ENCODE measurements at regions not wholly inside any gene's neighbourhood (a gene's known extent, or its start where the extent isn't known, plus 50 kb on each side); places are given as distances from the start of the nearest gene placed in this dataset.

GRCh38 chr9:85884256-85884655 is 56.7 kb upstream of the NAA35 start:
- peaks cover 0 to 6% (median 0%) of the 10 kb centered on the region in 3 donors for H3K36me3 ChIP-seq
- H3K4me1 ChIP-seq, result no peaks in the 10 kb centered on the region
- intact Hi-C loops (cut with DNase I), result no loop called here
- TF ChIP-seq CTCF (IDR thresholded peaks at IDR 0.05) (no peak), POLR2A (IDR thresholded peaks at IDR 0.05) (no peak)
- H3K9me3 ChIP-seq, result no peaks in the 10 kb centered on the region
- WGBS, 2 donors, result 82 to 87% methylated on average over 7 to 8 of the region's 8 CpGs
- no peaks in the 10 kb centered on the region for H3K27me3 ChIP-seq
- H3K27ac ChIP-seq, result no peak overlapping the region
- no peak overlapping the region for H3K4me3 ChIP-seq
- no peak for DNase-seq

GRCh38 chr9:85890962-85891361 is 50.0 kb upstream of the NAA35 start:
- Histone ChIP-seq H3K27ac (no peak overlapping the region), H3K9me3 (no peaks in the 10 kb centered on the region), H3K36me3 (no peaks in the 10 kb centered on the region), H3K4me1 (no peaks in the 10 kb centered on the region), H3K4me3 (no peak overlapping the region), H3K27me3 (no peaks in the 10 kb centered on the region)
- TF ChIP-seq POLR2A (IDR thresholded peaks at IDR 0.05) (no peak), CTCF (IDR thresholded peaks at IDR 0.05) (no peak)
- intact Hi-C loops (cut with DNase I), result no loop called here
- DNase-seq, result no peak
- WGBS, 2 donors, result 33 to 43% methylated on average over 1 of the region's 1 CpG
